Lower lobe of right lung (tissue), 2 donors: ENCODE measurements at regions not wholly inside any gene's neighbourhood (a gene's known extent, or its start where the extent isn't known, plus 50 kb on each side); places are given as distances from the start of the nearest gene placed in this dataset.

Source experiments
- ATAC-seq, 2 donors: fragments of 200-7000 bp; cut with Tn5 transposase; one replicate each; pipeline ENCODE4 v1.9.1; 2020 to 2022; ENCODE audit warnings: mild to moderate bottlenecking in 2 of 2, moderate library complexity in 2 of 2
- DNase-seq: peaks from one replicate; pipeline ENCODE4 v3.0.0-alpha.2; 2020
- H3K27ac ChIP-seq: fragments of 200-600 bp; one replicate; pipeline ENCODE4 v1.8.0; 2022
- H3K27me3 ChIP-seq: fragments of 200-600 bp; one replicate; pipeline ENCODE4 v1.8.0; 2022; ENCODE audit warnings: low read depth
- H3K36me3 ChIP-seq: fragments of 200-600 bp; one replicate; pipeline ENCODE4 v1.8.0; 2022; ENCODE audit warnings: mild to moderate bottlenecking
- H3K4me1 ChIP-seq: fragments of 200-600 bp; one replicate; pipeline ENCODE4 v1.8.0; 2022
- H3K4me3 ChIP-seq: fragments of 200-600 bp; one replicate; pipeline ENCODE4 v1.8.0; 2022; ENCODE audit warnings: mild to moderate bottlenecking
- H3K9me3 ChIP-seq: fragments of 200-600 bp; one replicate; pipeline ENCODE4 v1.8.0; 2022
- intact Hi-C: fragments of 100-400 bp; cut with DNase I; formaldehyde crosslinking; loops from one replicate; pipeline ENCODE4 v1.11.0; 2022
- TF ChIP-seq, protein P1 (sequence below): fragments of 200-600 bp; IDR thresholded peaks from one replicate; pipeline ENCODE4 v1.8.0; 2022; ENCODE audit warnings: antibody characterized with exemption, mild to moderate bottlenecking
- donor health status: DM: no; HTN: yes; CAD: no; lungs with severe emphysema.

DNA sequence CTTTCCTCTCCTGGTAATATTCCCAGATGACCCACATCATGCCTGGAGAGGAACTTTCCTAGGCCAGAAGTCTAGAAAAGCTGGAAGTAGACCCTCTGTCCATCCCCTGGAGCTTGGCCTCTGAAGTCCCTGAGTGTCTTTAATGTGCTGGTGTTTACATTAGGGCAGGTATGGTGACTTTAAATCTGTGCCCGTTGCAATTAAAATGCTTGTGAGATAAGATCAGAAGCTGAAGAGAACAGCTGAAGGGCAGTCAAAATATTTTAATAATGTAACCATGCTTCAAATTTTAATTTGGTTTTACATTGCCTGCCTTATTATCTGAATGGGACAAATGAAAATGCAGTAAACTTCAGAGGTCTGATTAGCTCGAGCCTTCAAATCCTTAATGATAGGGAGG, 1022.5 kb downstream of the BCL11B start:
- ATAC-seq = no peak
- Histone ChIP-seq H3K4me3 (no peak overlapping the region), H3K27me3 (no peaks in the 10 kb centered on the region), H3K36me3 (no peaks in the 10 kb centered on the region), H3K9me3 (no peaks in the 10 kb centered on the region), H3K4me1 (no peaks in the 10 kb centered on the region), H3K27ac (no peak overlapping the region)
- TF ChIP-seq, protein P1, sequence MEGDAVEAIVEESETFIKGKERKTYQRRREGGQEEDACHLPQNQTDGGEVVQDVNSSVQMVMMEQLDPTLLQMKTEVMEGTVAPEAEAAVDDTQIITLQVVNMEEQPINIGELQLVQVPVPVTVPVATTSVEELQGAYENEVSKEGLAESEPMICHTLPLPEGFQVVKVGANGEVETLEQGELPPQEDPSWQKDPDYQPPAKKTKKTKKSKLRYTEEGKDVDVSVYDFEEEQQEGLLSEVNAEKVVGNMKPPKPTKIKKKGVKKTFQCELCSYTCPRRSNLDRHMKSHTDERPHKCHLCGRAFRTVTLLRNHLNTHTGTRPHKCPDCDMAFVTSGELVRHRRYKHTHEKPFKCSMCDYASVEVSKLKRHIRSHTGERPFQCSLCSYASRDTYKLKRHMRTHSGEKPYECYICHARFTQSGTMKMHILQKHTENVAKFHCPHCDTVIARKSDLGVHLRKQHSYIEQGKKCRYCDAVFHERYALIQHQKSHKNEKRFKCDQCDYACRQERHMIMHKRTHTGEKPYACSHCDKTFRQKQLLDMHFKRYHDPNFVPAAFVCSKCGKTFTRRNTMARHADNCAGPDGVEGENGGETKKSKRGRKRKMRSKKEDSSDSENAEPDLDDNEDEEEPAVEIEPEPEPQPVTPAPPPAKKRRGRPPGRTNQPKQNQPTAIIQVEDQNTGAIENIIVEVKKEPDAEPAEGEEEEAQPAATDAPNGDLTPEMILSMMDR = no peak
- intact Hi-C loops = no loop called here
- no peak for DNase-seq

DNA sequence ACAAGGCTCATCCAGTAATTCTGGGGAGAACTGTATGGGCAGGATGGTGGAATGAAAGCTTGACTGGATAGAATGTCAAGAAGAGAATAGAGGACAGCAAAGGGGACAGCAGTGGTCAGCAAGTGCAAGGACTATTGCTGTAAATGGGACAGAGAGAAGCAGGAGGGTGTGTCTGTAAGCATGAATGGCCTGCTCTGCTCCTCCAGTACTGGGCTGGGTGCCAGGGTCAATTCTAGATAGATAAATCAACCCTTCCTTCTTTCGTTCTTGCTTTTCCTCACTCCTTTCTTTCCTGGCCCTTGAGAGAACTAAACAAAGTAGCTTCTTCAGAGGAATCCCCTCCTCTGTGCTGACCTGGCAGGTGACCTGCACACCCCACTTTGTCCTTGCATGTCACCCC, 1019.2 kb downstream of the BCL11B start:
- Histone ChIP-seq H3K4me1 (no peaks in the 10 kb centered on the region), H3K36me3 (no peaks in the 10 kb centered on the region), H3K27me3 (no peaks in the 10 kb centered on the region), H3K9me3 (no peaks in the 10 kb centered on the region), H3K27ac (no peak overlapping the region), H3K4me3 (no peak overlapping the region)
- TF ChIP-seq, protein P1 = no peak
- ATAC-seq (no peak), DNase-seq (no peak)
- intact Hi-C loops = no loop called here

DNA sequence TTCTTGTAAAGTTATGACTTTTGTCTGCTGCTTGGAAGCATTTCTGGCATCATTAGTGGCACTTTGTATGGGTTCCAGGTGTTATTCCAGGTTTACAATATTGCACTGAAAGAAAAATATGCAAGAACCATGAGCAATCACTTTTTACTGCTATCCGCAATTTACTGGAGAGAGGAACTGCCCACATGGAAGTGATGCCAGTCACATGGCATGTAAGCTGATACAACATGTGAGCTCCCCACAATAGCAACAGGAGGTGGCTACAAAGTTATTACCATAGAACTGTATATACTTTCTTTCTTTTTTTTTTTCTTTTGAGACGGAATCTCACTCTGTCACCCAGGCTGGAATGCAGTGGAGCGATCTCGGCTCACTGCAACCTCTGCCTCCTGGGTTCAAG, 1012.1 kb downstream of the BCL11B start:
- no peak overlapping the region for H3K27ac ChIP-seq
- H3K27me3 ChIP-seq = no peaks in the 10 kb centered on the region
- H3K36me3 ChIP-seq = no peaks in the 10 kb centered on the region
- no peak for DNase-seq
- no peaks in the 10 kb centered on the region for H3K9me3 ChIP-seq
- no peak for ATAC-seq
- intact Hi-C loops = no loop called here
- no peak overlapping the region for H3K4me3 ChIP-seq
- no peaks in the 10 kb centered on the region for H3K4me1 ChIP-seq
- TF ChIP-seq, protein P1 = no peak

DNA sequence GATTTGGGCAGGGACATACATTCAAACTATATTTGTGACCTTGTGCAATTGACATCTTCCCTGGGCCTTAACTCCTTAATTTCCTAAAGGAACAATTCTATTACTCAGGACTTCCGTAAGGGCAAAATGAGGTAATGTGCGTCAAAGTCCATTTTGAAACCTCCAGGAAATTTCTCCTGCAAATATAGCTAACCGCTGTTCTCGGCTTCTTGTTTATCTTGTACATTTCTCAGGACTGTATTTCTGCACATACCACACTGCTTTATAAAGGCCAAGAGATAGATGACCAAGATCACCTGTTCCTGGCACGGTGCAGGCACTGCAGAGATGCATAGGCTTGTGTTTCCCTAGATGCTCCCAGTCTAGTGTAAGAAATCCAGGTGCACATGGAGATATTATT, 1009.4 kb downstream of the BCL11B start:
- no peaks in the 10 kb centered on the region for H3K9me3 ChIP-seq
- no peak overlapping the region for H3K4me3 ChIP-seq
- ATAC-seq = no peak
- H3K27ac ChIP-seq = no peak overlapping the region
- TF ChIP-seq, protein P1 = no peak
- DNase-seq = no peak
- no peaks in the 10 kb centered on the region for H3K36me3 ChIP-seq
- no peaks in the 10 kb centered on the region for H3K27me3 ChIP-seq
- intact Hi-C loops = no loop called here
- no peaks in the 10 kb centered on the region for H3K4me1 ChIP-seq

DNA sequence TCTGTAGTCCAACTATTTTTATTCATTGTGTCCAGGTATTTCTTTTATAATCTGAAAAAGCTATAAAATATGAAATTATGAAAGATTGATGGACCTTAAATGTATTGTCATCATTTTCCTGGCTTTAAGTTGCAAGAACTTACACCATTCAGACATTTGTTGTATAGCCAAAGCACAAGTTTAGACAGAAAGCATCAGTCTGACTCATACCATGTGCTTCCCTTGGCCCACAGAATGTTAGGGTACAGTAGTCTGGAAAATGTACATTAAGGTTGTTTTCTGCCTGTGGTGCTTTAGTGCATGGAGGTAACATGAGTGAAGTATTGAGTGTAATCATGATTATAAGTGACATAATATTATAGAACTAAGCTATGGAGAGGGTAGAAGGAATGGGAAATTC, 1002.5 kb downstream of the BCL11B start:
- ATAC-seq = no peak
- DNase-seq = no peak
- H3K4me3 ChIP-seq = no peak overlapping the region
- intact Hi-C loops = no loop called here
- TF ChIP-seq, protein P1 = no peak
- no peaks in the 10 kb centered on the region for H3K27me3 ChIP-seq
- no peaks in the 10 kb centered on the region for H3K36me3 ChIP-seq
- H3K4me1 ChIP-seq = no peaks in the 10 kb centered on the region
- H3K9me3 ChIP-seq = no peaks in the 10 kb centered on the region
- no peak overlapping the region for H3K27ac ChIP-seq

DNA sequence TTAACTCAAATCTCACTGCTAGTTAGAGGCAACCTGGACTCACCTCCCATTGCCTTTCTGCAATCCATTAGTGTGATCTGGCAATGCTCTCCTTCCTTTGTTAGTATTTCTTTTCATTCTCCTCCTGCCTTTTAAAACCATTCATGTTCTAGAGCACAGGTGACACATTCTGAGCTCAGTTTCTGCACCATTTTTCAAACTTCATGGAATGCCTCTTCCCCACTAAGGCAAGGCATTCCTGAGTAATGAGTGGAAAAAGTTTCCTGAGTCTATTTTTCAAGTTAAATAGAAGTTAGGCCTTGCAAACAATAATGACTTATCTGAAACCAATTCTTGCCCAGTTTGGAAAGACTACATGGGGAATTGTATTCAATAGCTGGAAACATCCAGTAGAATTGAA, 1001.8 kb downstream of the BCL11B start:
- Histone ChIP-seq H3K4me3 (no peak overlapping the region), H3K9me3 (no peaks in the 10 kb centered on the region)
- intact Hi-C loops = no loop called here

More for the DNA sequence above, 1001.8 kb downstream of the BCL11B start:
- TF ChIP-seq, protein P1 = no peak
- ATAC-seq (no peak), DNase-seq (no peak)
- no peaks in the 10 kb centered on the region for H3K36me3 ChIP-seq
- H3K4me1 ChIP-seq = no peaks in the 10 kb centered on the region
- no peak overlapping the region for H3K27ac ChIP-seq
- H3K27me3 ChIP-seq = no peaks in the 10 kb centered on the region
